ENCODE measurements at regions not wholly inside any gene's neighbourhood (a gene's known extent, or its start where the extent isn't known, plus 50 kb on each side); places are given as distances from the start of the nearest gene placed in this dataset.

DNA sequence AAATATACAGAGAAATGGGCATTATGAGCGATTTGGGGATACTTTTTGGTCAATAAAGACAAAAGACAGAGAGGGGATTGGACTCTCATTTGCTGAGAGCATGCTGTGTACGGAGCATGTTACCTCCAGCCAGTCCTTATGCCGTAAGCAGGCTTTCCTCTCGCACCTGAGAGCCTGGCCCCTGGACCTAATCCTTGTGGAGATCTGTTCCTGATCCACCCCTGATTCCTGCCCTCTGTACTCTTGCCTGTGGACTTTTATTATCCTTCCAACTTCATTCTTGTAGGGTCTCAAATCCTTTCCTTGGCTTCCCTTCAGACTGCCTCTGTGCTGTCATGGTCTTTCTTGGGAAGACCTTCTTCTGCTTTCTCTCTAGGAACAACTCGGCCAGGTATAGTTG, 803.1 kb upstream of the RAB6C start (continued):
- TF ChIP-seq, protein P1, sequence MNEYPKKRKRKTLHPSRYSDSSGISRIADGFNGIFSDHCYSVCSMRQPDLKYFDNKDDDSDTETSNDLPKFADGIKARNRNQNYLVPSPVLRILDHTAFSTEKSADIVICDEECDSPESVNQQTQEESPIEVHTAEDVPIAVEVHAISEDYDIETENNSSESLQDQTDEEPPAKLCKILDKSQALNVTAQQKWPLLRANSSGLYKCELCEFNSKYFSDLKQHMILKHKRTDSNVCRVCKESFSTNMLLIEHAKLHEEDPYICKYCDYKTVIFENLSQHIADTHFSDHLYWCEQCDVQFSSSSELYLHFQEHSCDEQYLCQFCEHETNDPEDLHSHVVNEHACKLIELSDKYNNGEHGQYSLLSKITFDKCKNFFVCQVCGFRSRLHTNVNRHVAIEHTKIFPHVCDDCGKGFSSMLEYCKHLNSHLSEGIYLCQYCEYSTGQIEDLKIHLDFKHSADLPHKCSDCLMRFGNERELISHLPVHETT (CRISPR knock-in tag; conservative IDR thresholded peaks at IDR 0.05 in 1 of 2, IDR thresholded peaks at IDR 0.05 in 1 of 2): no peak
- TF ChIP-seq ZNF354B (CRISPR knock-in tag; IDR thresholded peaks at IDR 0.05): no peak

DNA sequence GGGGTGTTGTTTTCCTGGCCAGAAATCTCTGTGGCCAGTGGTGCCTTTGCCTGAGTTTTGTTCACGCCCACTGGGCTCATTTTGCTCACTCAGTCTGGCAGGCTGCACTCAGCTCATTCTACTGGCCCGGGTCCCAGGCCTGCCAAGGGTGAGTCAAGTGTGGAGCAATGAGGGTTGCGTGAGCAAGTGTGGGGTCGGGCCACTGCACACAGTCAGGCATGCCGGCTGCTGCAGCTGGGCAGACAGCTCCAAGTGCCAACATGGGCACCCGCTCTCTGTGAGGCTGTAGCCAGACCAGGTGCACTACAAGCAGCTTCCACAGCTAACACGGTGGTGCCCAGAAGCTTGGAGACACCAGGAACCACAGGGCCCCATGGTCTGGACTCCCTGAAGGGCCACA, 801.1 kb upstream of the RAB6C start:
- no peaks in the 10 kb centered on the region for H3K4me1 ChIP-seq (replicated peaks in 1 of 2; ENCODE audit: control insufficient read depth in 2 of 2, insufficient read depth in 2 of 2, low read length in 2 of 2)
- POLR2A ChIA-PET: no interaction called here
- no peak for FAIRE-seq
- H3K9me1 ChIP-seq (ENCODE audit: control insufficient read depth, insufficient read depth, low read length): no peaks in the 10 kb centered on the region
- WGBS (ENCODE audit: insufficient coverage, low coverage, missing lambda C conversion rate): 3% methylated on average over 7 of the region's 7 CpGs
- in situ Hi-C loops (cut with MboI): no loop called here
- DNase-seq (ENCODE audit: extremely low read depth in 1 of 4, low spot score in 3 of 4): no peak
- H3K27ac ChIP-seq (ENCODE audit: extremely low read depth, low read depth, low read length): no peak overlapping the region
- H3K4me3 ChIP-seq: no peak overlapping the region
- H3K4me2 ChIP-seq (ENCODE audit: insufficient read depth, low read length): no peak overlapping the region
- no peak for ATAC-seq
- no peaks in the 10 kb centered on the region for H3K9me3 ChIP-seq (replicated peaks; ENCODE audit: control insufficient read depth, insufficient read depth, low read depth, low read length)
- H4K20me1 ChIP-seq (replicated peaks; ENCODE audit: control insufficient read depth, insufficient read depth, low read length): no peaks in the 10 kb centered on the region
- CTCF ChIA-PET (ENCODE audit: low intra/inter-chr PET ratio): no interaction called here
- no peaks in the 10 kb centered on the region for H3K27me3 ChIP-seq (ENCODE audit: control insufficient read depth in 2 of 2, insufficient read depth in 2 of 2, low read length in 2 of 2)
- intact Hi-C loops (cut with micrococcal nuclease): no loop called here
- H3K36me3 ChIP-seq (ENCODE audit: control insufficient read depth, insufficient read depth, low read length): no peaks in the 10 kb centered on the region
- no peak overlapping the region for H2AFZ ChIP-seq (ENCODE audit: low read depth, low read length)
- no peak overlapping the region for H3K9ac ChIP-seq (ENCODE audit: insufficient read depth in 1 of 2, low read depth in 2 of 2, low read length in 2 of 2)
- BruUV-seq (replicated peaks): no TSS peak
- H3K79me2 ChIP-seq (ENCODE audit: control insufficient read depth, insufficient read depth, low read length): no peaks in the 10 kb centered on the region
- TF ChIP-seq PTTG1 (tag; IDR thresholded peaks at IDR 0.05; ENCODE audit: low read depth) (no peak), ZNF445 (CRISPR knock-in tag; IDR thresholded peaks at IDR 0.05; ENCODE audit: low read depth) (no peak), KLF1 (tag; IDR thresholded peaks at IDR 0.05) (no peak), SMARCC2 (IDR thresholded peaks at IDR 0.05; ENCODE audit: low read depth) (no peak), KDM1A (IDR thresholded peaks at IDR 0.05) (no peak), KLF13 (tag; IDR thresholded peaks at IDR 0.05; ENCODE audit: borderline replicate concordance, low read depth) (no peak), MEF2D (tag; conservative IDR thresholded peaks at IDR 0.05; ENCODE audit: low read depth) (no peak), FOS (IDR thresholded peaks at IDR 0.05; ENCODE audit: extremely low read depth, insufficient read length) (no peak), GATAD2B (IDR thresholded peaks at IDR 0.05; ENCODE audit: borderline replicate concordance) (no peak)
- TF ChIP-seq, protein P2, sequence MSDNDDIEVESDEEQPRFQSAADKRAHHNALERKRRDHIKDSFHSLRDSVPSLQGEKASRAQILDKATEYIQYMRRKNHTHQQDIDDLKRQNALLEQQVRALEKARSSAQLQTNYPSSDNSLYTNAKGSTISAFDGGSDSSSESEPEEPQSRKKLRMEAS (CRISPR knock-in tag; IDR thresholded peaks at IDR 0.05): no peak
- TF ChIP-seq, protein P3, sequence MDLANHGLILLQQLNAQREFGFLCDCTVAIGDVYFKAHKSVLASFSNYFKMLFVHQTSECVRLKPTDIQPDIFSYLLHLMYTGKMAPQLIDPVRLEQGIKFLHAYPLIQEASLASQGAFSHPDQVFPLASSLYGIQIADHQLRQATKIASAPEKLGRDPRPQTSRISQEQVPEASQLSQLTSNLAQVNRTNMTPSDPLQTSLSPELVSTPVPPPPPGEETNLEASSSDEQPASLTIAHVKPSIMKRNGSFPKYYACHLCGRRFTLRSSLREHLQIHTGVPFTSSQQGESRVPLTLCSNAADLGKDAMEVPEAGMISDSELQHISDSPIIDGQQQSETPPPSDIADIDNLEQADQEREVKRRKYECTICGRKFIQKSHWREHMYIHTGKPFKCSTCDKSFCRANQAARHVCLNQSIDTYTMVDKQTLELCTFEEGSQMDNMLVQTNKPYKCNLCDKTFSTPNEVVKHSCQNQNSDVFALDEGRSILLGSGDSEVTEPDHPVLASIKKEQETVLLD (IDR thresholded peaks at IDR 0.05): no peak
- TF ChIP-seq, protein P4, sequence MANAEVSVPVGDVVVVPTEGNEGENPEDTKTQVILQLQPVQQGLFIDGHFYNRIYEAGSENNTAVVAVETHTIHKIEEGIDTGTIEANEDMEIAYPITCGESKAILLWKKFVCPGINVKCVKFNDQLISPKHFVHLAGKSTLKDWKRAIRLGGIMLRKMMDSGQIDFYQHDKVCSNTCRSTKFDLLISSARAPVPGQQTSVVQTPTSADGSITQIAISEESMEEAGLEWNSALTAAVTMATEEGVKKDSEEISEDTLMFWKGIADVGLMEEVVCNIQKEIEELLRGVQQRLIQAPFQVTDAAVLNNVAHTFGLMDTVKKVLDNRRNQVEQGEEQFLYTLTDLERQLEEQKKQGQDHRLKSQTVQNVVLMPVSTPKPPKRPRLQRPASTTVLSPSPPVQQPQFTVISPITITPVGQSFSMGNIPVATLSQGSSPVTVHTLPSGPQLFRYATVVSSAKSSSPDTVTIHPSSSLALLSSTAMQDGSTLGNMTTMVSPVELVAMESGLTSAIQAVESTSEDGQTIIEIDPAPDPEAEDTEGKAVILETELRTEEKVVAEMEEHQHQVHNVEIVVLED (CRISPR knock-in tag; IDR thresholded peaks at IDR 0.05): no peak
- TF ChIP-seq, protein P5, sequence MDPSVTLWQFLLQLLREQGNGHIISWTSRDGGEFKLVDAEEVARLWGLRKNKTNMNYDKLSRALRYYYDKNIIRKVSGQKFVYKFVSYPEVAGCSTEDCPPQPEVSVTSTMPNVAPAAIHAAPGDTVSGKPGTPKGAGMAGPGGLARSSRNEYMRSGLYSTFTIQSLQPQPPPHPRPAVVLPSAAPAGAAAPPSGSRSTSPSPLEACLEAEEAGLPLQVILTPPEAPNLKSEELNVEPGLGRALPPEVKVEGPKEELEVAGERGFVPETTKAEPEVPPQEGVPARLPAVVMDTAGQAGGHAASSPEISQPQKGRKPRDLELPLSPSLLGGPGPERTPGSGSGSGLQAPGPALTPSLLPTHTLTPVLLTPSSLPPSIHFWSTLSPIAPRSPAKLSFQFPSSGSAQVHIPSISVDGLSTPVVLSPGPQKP (CRISPR knock-in tag; IDR thresholded peaks at IDR 0.05): no peak
